WTC11 (cell line): ENCODE measurements at regions not wholly inside any gene's neighbourhood (a gene's known extent, or its start where the extent isn't known, plus 50 kb on each side); places are given as distances from the start of the nearest gene placed in this dataset.

Experiments used
- ATAC-seq: fragments of 200-7000 bp; cut with Tn5 transposase; 2 replicates; pipeline ENCODE4 v1.10.0; 2021; ENCODE audit warnings: mild to moderate bottlenecking, moderate library complexity
- CTCF ChIA-PET: fragments of 300-600 bp; sonication (Branson Sonifier 250); formaldehyde crosslinking; loops from one replicate; lab custom pipeline; 2021; ENCODE audit warnings: antibody characterized with exemption; lab: Charles Lee
- POLR2A ChIA-PET: fragments of 350-600 bp; sonication (Branson Sonifier 250); formaldehyde crosslinking; loops from one replicate; lab custom pipeline; 2021; ENCODE audit warnings: antibody characterized with exemption; lab: Charles Lee
- DNase-seq: peaks from one replicate; pipeline ENCODE4 v3.0.0; 2021; ENCODE audit warnings: low spot score
- H3K27ac Mint-ChIP-seq: 2 replicates; pipeline ENCODE4 v1.8.0; 2021; ENCODE audit warnings: mixed read lengths
- H3K27me3 Mint-ChIP-seq: 2 replicates; pipeline ENCODE4 v1.8.0; 2021; ENCODE audit warnings: low read depth, mild to moderate bottlenecking, moderate library complexity, mixed read lengths
- H3K36me3 Mint-ChIP-seq: 2 replicates; pipeline ENCODE4 v1.8.0; 2021; ENCODE audit warnings: mixed read lengths
- H3K4me1 Mint-ChIP-seq: 2 replicates; pipeline ENCODE4 v1.8.0; 2022; ENCODE audit warnings: mixed read lengths
- H3K4me3 Mint-ChIP-seq: 2 replicates; pipeline ENCODE4 v1.8.0; 2021; ENCODE audit warnings: mild to moderate bottlenecking, moderate library complexity, mixed read lengths
- H3K9me3 Mint-ChIP-seq: 2 replicates; pipeline ENCODE4 v1.8.0; 2021; ENCODE audit warnings: mixed read lengths
- CBFB ChIP-seq: sonication (generic); formaldehyde crosslinking; IDR thresholded peaks from 2 replicates; pipeline ENCODE4 v1.8.1; 2022; ENCODE audit warnings: mild to moderate bottlenecking, low read depth, missing genetic modification reagents
- E2F5 ChIP-seq: sonication (generic); formaldehyde crosslinking; IDR thresholded peaks from 2 replicates; pipeline ENCODE4 v1.8.1; 2022; ENCODE audit warnings: mild to moderate bottlenecking, moderate library complexity, missing genetic modification reagents
- ESRRA ChIP-seq: sonication (generic); formaldehyde crosslinking; IDR thresholded peaks from 2 replicates; pipeline ENCODE4 v1.8.1; 2022; ENCODE audit warnings: mild to moderate bottlenecking, missing genetic modification reagents, borderline replicate concordance
- FOXP1 ChIP-seq: sonication (generic); formaldehyde crosslinking; IDR thresholded peaks from 2 replicates; pipeline ENCODE4 v1.8.0; 2022; ENCODE audit warnings: missing genetic modification reagents, mild to moderate bottlenecking, moderate library complexity, borderline replicate concordance
- FOXP4 ChIP-seq: sonication (generic); formaldehyde crosslinking; IDR thresholded peaks from 2 replicates; pipeline ENCODE4 v1.8.0; 2022; ENCODE audit warnings: mild to moderate bottlenecking, missing genetic modification reagents
- GABPB1 ChIP-seq: sonication (generic); formaldehyde crosslinking; IDR thresholded peaks from 2 replicates; pipeline ENCODE4 v1.8.1; 2023; ENCODE audit warnings: mild to moderate bottlenecking, missing genetic modification reagents
- GRHL2 ChIP-seq: fragments of 250-450 bp; sonication (Bioruptor Pico); IDR thresholded peaks from 2 replicates; pipeline ENCODE4 v1.8.0; 2022; ENCODE audit warnings: mild to moderate bottlenecking, moderate library complexity; ENCODE audit not compliant: insufficient replicate concordance, severe bottlenecking
- GTF2I ChIP-seq: fragments of 250-450 bp; sonication (Bioruptor Pico); conservative IDR thresholded peaks from 2 replicates; pipeline ENCODE4 v1.4.0; 2021; ENCODE audit warnings: mild to moderate bottlenecking
- MLX ChIP-seq: sonication (generic); formaldehyde crosslinking; IDR thresholded peaks from 2 replicates; pipeline ENCODE4 v1.8.1; 2023; ENCODE audit warnings: mild to moderate bottlenecking, missing genetic modification reagents, moderate library complexity
- MXD4 ChIP-seq: fragments of 250-450 bp; sonication (Bioruptor Pico); IDR thresholded peaks from 2 replicates; pipeline ENCODE4 v1.8.0; 2021; ENCODE audit warnings: mild to moderate bottlenecking, moderate library complexity, borderline replicate concordance
- NFE2L1 ChIP-seq: sonication (generic); formaldehyde crosslinking; IDR thresholded peaks from 2 replicates; pipeline ENCODE4 v1.8.1; 2023; ENCODE audit warnings: missing genetic modification reagents
- NFYB ChIP-seq: sonication (generic); formaldehyde crosslinking; conservative IDR thresholded peaks from 2 replicates; pipeline ENCODE4 v1.8.0; 2022; ENCODE audit warnings: low read depth, missing genetic modification reagents
- NR1H2 ChIP-seq: sonication (generic); formaldehyde crosslinking; IDR thresholded peaks from 2 replicates; pipeline ENCODE4 v1.9.0; 2021; ENCODE audit warnings: mild to moderate bottlenecking, moderate library complexity, missing genetic modification reagents
- NR2C2 ChIP-seq: sonication (generic); formaldehyde crosslinking; IDR thresholded peaks from 2 replicates; pipeline ENCODE4 v1.8.0; 2022; ENCODE audit warnings: mild to moderate bottlenecking, missing genetic modification reagents
- SMAD4 ChIP-seq: sonication (generic); formaldehyde crosslinking; IDR thresholded peaks from 2 replicates; pipeline ENCODE4 v1.8.0; 2022; ENCODE audit warnings: mild to moderate bottlenecking, missing genetic modification reagents
- TCF7 ChIP-seq: sonication (generic); formaldehyde crosslinking; IDR thresholded peaks from 2 replicates; pipeline ENCODE4 v1.8.0; 2022; ENCODE audit warnings: mild to moderate bottlenecking, low read depth, missing genetic modification reagents, moderate library complexity
- USF1 ChIP-seq: sonication (generic); formaldehyde crosslinking; IDR thresholded peaks from 2 replicates; pipeline ENCODE4 v1.8.0; 2022; ENCODE audit warnings: mild to moderate bottlenecking, missing genetic modification reagents
- USF2 ChIP-seq: sonication (generic); formaldehyde crosslinking; IDR thresholded peaks from 2 replicates; pipeline ENCODE4 v1.8.1; 2023; ENCODE audit warnings: mild to moderate bottlenecking, missing genetic modification reagents, moderate library complexity
- ZBTB21 ChIP-seq: sonication (generic); formaldehyde crosslinking; IDR thresholded peaks from 2 replicates; pipeline ENCODE4 v1.8.1; 2023; ENCODE audit warnings: mild to moderate bottlenecking, missing genetic modification reagents, borderline replicate concordance
- ZNF121 ChIP-seq: sonication (generic); formaldehyde crosslinking; IDR thresholded peaks from 2 replicates; pipeline ENCODE4 v1.8.0; 2023; ENCODE audit warnings: missing genetic modification reagents
- ZNF317 ChIP-seq: sonication (generic); formaldehyde crosslinking; IDR thresholded peaks from 2 replicates; pipeline ENCODE4 v1.8.1; 2023; ENCODE audit warnings: low read depth, mild to moderate bottlenecking, moderate library complexity, missing genetic modification reagents, borderline replicate concordance

GRCh38 chr4:81745050-81745449, 273.3 kb upstream of the RASGEF1B start:
- Mint-ChIP-seq H3K27me3 (no peaks in the 10 kb centered on the region), H3K9me3 (no peaks in the 10 kb centered on the region), H3K27ac (no peak overlapping the region; the same call in 1 of the 2 replicates), H3K4me1 (peaks cover 18% of the 10 kb centered on the region), H3K36me3 (no peaks in the 10 kb centered on the region), H3K4me3 (no peak overlapping the region)
- POLR2A ChIA-PET = no interaction called here
- DNase-seq (no peak), ATAC-seq (no peak)
- TF ChIP-seq GRHL2 (CRISPR knock-in tag) (no peak), TCF7 (CRISPR knock-in tag) (no peak), ESRRA (no peak), ZBTB21 (CRISPR knock-in tag) (no peak), NR1H2 (CRISPR knock-in tag) (no peak), USF2 (CRISPR knock-in tag) (no peak), NFYB (CRISPR knock-in tag) (no peak), ZNF121 (CRISPR knock-in tag) (no peak), USF1 (CRISPR knock-in tag) (no peak), MXD4 (CRISPR knock-in tag) (no peak), GABPB1 (CRISPR knock-in tag) (no peak), MLX (CRISPR knock-in tag) (no peak), E2F5 (CRISPR knock-in tag) (no peak), CBFB (CRISPR knock-in tag) (no peak), FOXP4 (CRISPR knock-in tag) (no peak)
- CTCF ChIA-PET = no interaction called here

GRCh38 chr4:81743731-81744435, 272.2 kb upstream of the RASGEF1B start:
- DNase-seq (no peak), ATAC-seq (no peak)
- ChIA-PET CTCF (no interaction called here), POLR2A (no interaction called here)
- no peaks in the 10 kb centered on the region for H3K36me3 Mint-ChIP-seq
- no peaks in the 10 kb centered on the region for H3K27me3 Mint-ChIP-seq
- H3K4me1 Mint-ChIP-seq = peaks cover 18% of the 10 kb centered on the region
- no peaks in the 10 kb centered on the region for H3K9me3 Mint-ChIP-seq
- no peak overlapping the region for H3K27ac Mint-ChIP-seq
- TF ChIP-seq CBFB (CRISPR knock-in tag) (no peak), GABPB1 (CRISPR knock-in tag) (no peak), NFE2L1 (CRISPR knock-in tag) (no peak)
- H3K4me3 Mint-ChIP-seq = no peak overlapping the region

- TF ChIP-seq FOXP1 (CRISPR knock-in tag) = no peak
- no peak for TF ChIP-seq NR2C2 (CRISPR knock-in tag)
- TF ChIP-seq ZNF317 (CRISPR knock-in tag) = no peak
- TF ChIP-seq SMAD4 (CRISPR knock-in tag) = no peak
- TF ChIP-seq ESRRA = no peak
- no peak for TF ChIP-seq GTF2I (CRISPR knock-in tag)
- DNase-seq (no peak), ATAC-seq (no peak)
- H3K9me3 Mint-ChIP-seq = no peaks in the 10 kb centered on the region
- H3K4me3 Mint-ChIP-seq = no peak overlapping the region
- POLR2A ChIA-PET = no interaction called here
- peaks cover 18% of the 10 kb centered on the region for H3K4me1 Mint-ChIP-seq
- no peak overlapping the region for H3K27ac Mint-ChIP-seq
- H3K36me3 Mint-ChIP-seq = no peaks in the 10 kb centered on the region
- H3K27me3 Mint-ChIP-seq = no peaks in the 10 kb centered on the region
- CTCF ChIA-PET = no interaction called here
These were observed 268.8 kb upstream of the RASGEF1B start for GRCh38 chr4:81740487-81740886.
